ENCODE measurements at regions not wholly inside any gene's neighbourhood (a gene's known extent, or its start where the extent isn't known, plus 50 kb on each side); places are given as distances from the start of the nearest gene placed in this dataset.

GRCh38 chr1:83781667-83782066 is 217.3 kb downstream of the TTLL7 start:
- no peak overlapping the region for H3K4me3 ChIP-seq
- intact Hi-C loops (cut with DNase I): no loop called here
- H3K36me3 ChIP-seq (replicated peaks in 1 of 2): no peaks in the 10 kb centered on the region
- H3K27ac ChIP-seq: no peak overlapping the region
- H3K27me3 ChIP-seq: no peaks in the 10 kb centered on the region
- WGBS, 4 donors: 71 to 88% (median 86%) methylated on average over 2 of the region's 2 CpGs
- H3K4me1 ChIP-seq (replicated peaks in 1 of 2): no peaks in the 10 kb centered on the region
- no peak for DNase-seq
- H3K9me3 ChIP-seq (replicated peaks in 1 of 3): no peaks in the 10 kb centered on the region
- no peak for TF ChIP-seq POLR2A (IDR thresholded peaks at IDR 0.05)
- TF ChIP-seq, protein P1, sequence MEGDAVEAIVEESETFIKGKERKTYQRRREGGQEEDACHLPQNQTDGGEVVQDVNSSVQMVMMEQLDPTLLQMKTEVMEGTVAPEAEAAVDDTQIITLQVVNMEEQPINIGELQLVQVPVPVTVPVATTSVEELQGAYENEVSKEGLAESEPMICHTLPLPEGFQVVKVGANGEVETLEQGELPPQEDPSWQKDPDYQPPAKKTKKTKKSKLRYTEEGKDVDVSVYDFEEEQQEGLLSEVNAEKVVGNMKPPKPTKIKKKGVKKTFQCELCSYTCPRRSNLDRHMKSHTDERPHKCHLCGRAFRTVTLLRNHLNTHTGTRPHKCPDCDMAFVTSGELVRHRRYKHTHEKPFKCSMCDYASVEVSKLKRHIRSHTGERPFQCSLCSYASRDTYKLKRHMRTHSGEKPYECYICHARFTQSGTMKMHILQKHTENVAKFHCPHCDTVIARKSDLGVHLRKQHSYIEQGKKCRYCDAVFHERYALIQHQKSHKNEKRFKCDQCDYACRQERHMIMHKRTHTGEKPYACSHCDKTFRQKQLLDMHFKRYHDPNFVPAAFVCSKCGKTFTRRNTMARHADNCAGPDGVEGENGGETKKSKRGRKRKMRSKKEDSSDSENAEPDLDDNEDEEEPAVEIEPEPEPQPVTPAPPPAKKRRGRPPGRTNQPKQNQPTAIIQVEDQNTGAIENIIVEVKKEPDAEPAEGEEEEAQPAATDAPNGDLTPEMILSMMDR (IDR thresholded peaks at IDR 0.05): no peak

GRCh38 chr1:83779565-83779964 is 219.4 kb downstream of the TTLL7 start:
- no peak for DNase-seq
- intact Hi-C loops (cut with DNase I): no loop called here
- H3K9me3 ChIP-seq (replicated peaks in 1 of 3): no peaks in the 10 kb centered on the region
- H3K36me3 ChIP-seq (replicated peaks in 1 of 2): no peaks in the 10 kb centered on the region
- no peak overlapping the region for H3K4me3 ChIP-seq
- no peak overlapping the region for H3K27ac ChIP-seq
- H3K27me3 ChIP-seq: no peaks in the 10 kb centered on the region
- no peak for TF ChIP-seq POLR2A (IDR thresholded peaks at IDR 0.05)
- TF ChIP-seq, protein P1 (IDR thresholded peaks at IDR 0.05): no peak
- H3K4me1 ChIP-seq (replicated peaks in 1 of 2): no peaks in the 10 kb centered on the region

DNA sequence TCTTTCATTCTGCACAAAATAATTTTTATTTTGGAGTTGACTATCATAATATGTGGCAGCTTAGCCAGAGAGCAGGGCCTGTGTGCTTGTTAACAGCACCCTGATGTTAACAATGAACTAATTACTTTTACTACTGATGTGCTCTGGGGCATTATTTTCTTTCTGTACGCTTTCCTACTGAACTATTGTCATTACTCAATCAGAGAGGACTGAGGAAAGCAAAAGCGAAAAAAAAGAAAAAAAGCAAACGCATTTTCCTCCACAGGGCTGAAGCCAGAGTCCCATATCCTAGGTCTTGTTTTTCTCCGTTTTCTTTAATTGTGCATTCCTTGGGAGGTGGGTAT is 221.2 kb downstream of the TTLL7 start:
- Histone ChIP-seq H3K9me3 (replicated peaks in 1 of 3) (no peaks in the 10 kb centered on the region), H3K36me3 (replicated peaks in 1 of 2) (no peaks in the 10 kb centered on the region), H3K4me1 (replicated peaks in 1 of 2) (no peaks in the 10 kb centered on the region), H3K4me3 (no peak overlapping the region), H3K27me3 (no peaks in the 10 kb centered on the region), H3K27ac (no peak overlapping the region)
- DNase-seq: no peak
- intact Hi-C loops (cut with DNase I): no loop called here
- 66 to 88% (median 83%) methylated on average over 4 of the region's 4 CpGs for WGBS, 4 donors
- TF ChIP-seq, protein P1 (IDR thresholded peaks at IDR 0.05): no peak
- TF ChIP-seq POLR2A (IDR thresholded peaks at IDR 0.05): no peak

- H3K36me3 ChIP-seq (replicated peaks in 1 of 2): no peaks in the 10 kb centered on the region
- H3K27me3 ChIP-seq: no peaks in the 10 kb centered on the region
- 77 to 85% (median 82%) methylated on average over 7 of the region's 7 CpGs for WGBS, 4 donors
- no peaks in the 10 kb centered on the region for H3K4me1 ChIP-seq (replicated peaks in 1 of 2)
- intact Hi-C loops (cut with DNase I): no loop called here
- DNase-seq: no peak
- TF ChIP-seq, protein P1 (IDR thresholded peaks at IDR 0.05): no peak
- no peak for TF ChIP-seq POLR2A (IDR thresholded peaks at IDR 0.05)
- no peak overlapping the region for H3K27ac ChIP-seq
- H3K4me3 ChIP-seq: no peak overlapping the region
- no peaks in the 10 kb centered on the region for H3K9me3 ChIP-seq (replicated peaks in 1 of 3)
Measured at GRCh38 chr1:83776913-83777757, 221.8 kb downstream of the TTLL7 start.

All from adrenal gland (tissue), 9 donors.